ENCODE measurements at regions not wholly inside any gene's neighbourhood (a gene's known extent, or its start where the extent isn't known, plus 50 kb on each side); places are given as distances from the start of the nearest gene placed in this dataset.

DNA sequence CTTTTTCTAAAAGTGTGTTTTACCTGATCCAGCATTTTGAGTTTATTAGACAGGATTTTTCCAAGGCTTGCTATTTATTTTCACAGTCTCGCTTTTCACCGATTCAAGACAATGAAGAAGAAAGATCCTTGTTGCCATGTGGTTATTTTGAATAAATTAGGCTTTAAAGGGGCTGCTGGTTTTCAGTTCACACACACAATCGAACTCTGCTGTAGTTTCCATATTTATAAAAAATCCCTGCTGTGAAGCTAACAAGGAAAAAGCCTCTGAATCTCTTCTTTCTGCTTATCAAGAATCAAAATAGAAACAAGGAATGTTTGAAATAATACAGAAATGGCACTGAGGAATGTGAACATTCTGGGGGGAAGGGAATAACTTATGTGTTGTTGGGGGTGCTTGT, 102.5 kb upstream of the KAZN start:
- TF ChIP-seq CTCF (conservative IDR thresholded peaks at IDR 0.05; ENCODE audit: low read depth, low read length) (no peak), EZH2 (IDR thresholded peaks at IDR 0.05; ENCODE audit: borderline replicate concordance, low read depth, low read length, poor library complexity, severe bottlenecking) (no peak)

All from A673 (cell line).